Immature natural killer cell (primary cell): ENCODE measurements at regions not wholly inside any gene's neighbourhood (a gene's known extent, or its start where the extent isn't known, plus 50 kb on each side); places are given as distances from the start of the nearest gene placed in this dataset.
"Not testable (repeated sequence)": the region's sequence is repeated elsewhere in the genome, so short reads cannot be mapped to it uniquely, and the experiment has no call there.

Experiments used
- DNase-seq, 3 donors: peaks; one replicate each; pipeline ENCODE4 v3.0.0; 2022; ENCODE audit warnings: mixed read lengths in 1 of 3
- H3K27ac Mint-ChIP-seq, 6 donors: one replicate each; pipeline ENCODE4 v1.8.0; 2020; ENCODE audit warnings: mixed read lengths in 6 of 6, mild to moderate bottlenecking in 5 of 6, inconsistent platforms in 4 of 6, moderate library complexity in 3 of 6
- H3K27me3 Mint-ChIP-seq, 3 donors: one replicate each; pipeline ENCODE4 v1.8.0; 2020 to 2021; ENCODE audit warnings: low read depth in 3 of 3, mild to moderate bottlenecking in 3 of 3, mixed read lengths in 3 of 3, moderate library complexity in 3 of 3, inconsistent platforms in 1 of 3
- H3K36me3 Mint-ChIP-seq, 3 donors: one replicate each; pipeline ENCODE4 v1.8.0; 2020; ENCODE audit warnings: mixed read lengths in 3 of 3, inconsistent platforms in 2 of 3, mild to moderate bottlenecking in 2 of 3
- H3K4me1 Mint-ChIP-seq, 2 donors: one replicate each; pipeline ENCODE4 v1.8.0; 2020; ENCODE audit warnings: inconsistent platforms in 2 of 2, mild to moderate bottlenecking in 2 of 2, mixed read lengths in 2 of 2, moderate library complexity in 1 of 2
- H3K4me3 Mint-ChIP-seq, 5 donors: one replicate each; pipeline ENCODE4 v1.8.0; 2020; ENCODE audit warnings: mild to moderate bottlenecking in 5 of 5, mixed read lengths in 5 of 5, inconsistent platforms in 3 of 5, moderate library complexity in 3 of 5
- H3K9me3 Mint-ChIP-seq, 6 donors: one replicate each; pipeline ENCODE4 v1.8.0; 2020; ENCODE audit warnings: mild to moderate bottlenecking in 6 of 6, mixed read lengths in 6 of 6, inconsistent platforms in 4 of 6, moderate library complexity in 3 of 6

- Mint-ChIP-seq H3K4me3 (no peak overlapping the region), H3K27ac (no peak overlapping the region), H3K27me3 (peaks cover 0 to 5% (median 4%) of the 10 kb centered on the region in 3 donors), H3K36me3 (no peaks in the 10 kb centered on the region), H3K4me1 (no peaks in the 10 kb centered on the region), H3K9me3 (no peaks in the 10 kb centered on the region)
- no peak for DNase-seq
These were observed 67.3 kb upstream of the RALY start for GRCh38 chr20:33926425-33926824.

- H3K9me3 Mint-ChIP-seq, result no peaks in the 10 kb centered on the region
These were observed 66.0 kb upstream of the RALY start for GRCh38 chr20:33927724-33928123.

GRCh38 chr20:33929917-33930316 lies 63.8 kb upstream of the RALY start:
- DNase-seq, result no peak
- Mint-ChIP-seq H3K4me1 (no peaks in the 10 kb centered on the region), H3K36me3 (no peaks in the 10 kb centered on the region), H3K9me3 (no peaks in the 10 kb centered on the region), H3K27me3 (peaks cover 0 to 7% (median 5%) of the 10 kb centered on the region in 3 donors), H3K4me3 (no peak overlapping the region), H3K27ac (no peak overlapping the region)

More at GRCh38 chr20:33927724-33928123, 66.0 kb upstream of the RALY start:
- Mint-ChIP-seq H3K4me3 (no peak overlapping the region), H3K4me1 (no peaks in the 10 kb centered on the region), H3K36me3 (no peaks in the 10 kb centered on the region), H3K27ac (no peak overlapping the region), H3K27me3 (peaks cover 0 to 5% (median 4%) of the 10 kb centered on the region in 3 donors)
- no peak for DNase-seq

GRCh38 chr20:33933469-33933909 lies 60.2 kb upstream of the RALY start:
- Mint-ChIP-seq H3K4me3 (no peak overlapping the region), H3K9me3 (no peaks in the 10 kb centered on the region), H3K36me3 (no peaks in the 10 kb centered on the region), H3K4me1 (no peaks in the 10 kb centered on the region), H3K27me3 (peaks cover 0 to 6% (median 6%) of the 10 kb centered on the region in 3 donors), H3K27ac (no peak overlapping the region)
- peak; percentile 35 to 43 (median 41) for DNase-seq

GRCh38 chr20:33936656-33937055 lies 57.1 kb upstream of the RALY start:
- H3K27me3 Mint-ChIP-seq, result peaks cover 0 to 5% (median 3%) of the 10 kb centered on the region in 3 donors
- H3K36me3 Mint-ChIP-seq, result no peaks in the 10 kb centered on the region
- H3K4me1 Mint-ChIP-seq, result no peaks in the 10 kb centered on the region
- H3K27ac Mint-ChIP-seq, result no peak overlapping the region
- no peaks in the 10 kb centered on the region for H3K9me3 Mint-ChIP-seq
- no peak overlapping the region for H3K4me3 Mint-ChIP-seq
- no peak for DNase-seq

- DNase-seq, H3K36me3 Mint-ChIP-seq, H3K9me3 Mint-ChIP-seq, H3K27me3 Mint-ChIP-seq, H3K27ac Mint-ChIP-seq, H3K4me1 Mint-ChIP-seq, H3K4me3 Mint-ChIP-seq: not testable (repeated sequence)
These were observed 54.7 kb upstream of the RALY start for GRCh38 chr20:33939031-33939430.

- no peak overlapping the region for H3K4me3 Mint-ChIP-seq
- no peak for DNase-seq
- no peaks in the 10 kb centered on the region for H3K4me1 Mint-ChIP-seq
- H3K27ac Mint-ChIP-seq, result no peak overlapping the region
- H3K9me3 Mint-ChIP-seq, result no peaks in the 10 kb centered on the region
- no peaks in the 10 kb centered on the region for H3K36me3 Mint-ChIP-seq
- H3K27me3 Mint-ChIP-seq, result peaks cover 2 to 3% (median 3%) of the 10 kb centered on the region in 3 donors
These were observed 53.0 kb upstream of the RALY start for GRCh38 chr20:33940666-33941065.
